HUES48 (cell line): ENCODE measurements at regions not wholly inside any gene's neighbourhood (a gene's known extent, or its start where the extent isn't known, plus 50 kb on each side); places are given as distances from the start of the nearest gene placed in this dataset.

Experiments
- H3K27ac ChIP-seq: one replicate; pipeline ENCODE4 v1.7.0; 2013; ENCODE audit warnings: low read depth, low read length, inconsistent platforms
- H3K27me3 ChIP-seq: 2 replicates; pipeline ENCODE4 v1.6.1; 2013; ENCODE audit warnings: mild to moderate bottlenecking, low read length; ENCODE audit not compliant: control insufficient read depth, insufficient read depth
- H3K36me3 ChIP-seq: 2 replicates; pipeline ENCODE4 v1.6.1; 2013; ENCODE audit warnings: low read length; ENCODE audit not compliant: control insufficient read depth, insufficient read depth
- H3K4me1 ChIP-seq: 2 replicates; pipeline ENCODE4 v1.6.1; 2013; ENCODE audit warnings: mild to moderate bottlenecking, low read length; ENCODE audit not compliant: control insufficient read depth, insufficient read depth
- H3K4me3 ChIP-seq: 2 replicates; pipeline ENCODE4 v1.5.1; 2013; ENCODE audit warnings: mild to moderate bottlenecking, low read depth, low read length
- H3K9ac ChIP-seq: 2 replicates; pipeline ENCODE4 v1.6.1; 2013; ENCODE audit warnings: mild to moderate bottlenecking, low read depth, low read length, moderate library complexity
- H3K9me3 ChIP-seq: 2 replicates; pipeline ENCODE4 v1.6.1; 2013; ENCODE audit warnings: low read length; ENCODE audit not compliant: control insufficient read depth, insufficient read depth

GRCh38 chr16:64892835-64893785 lies 228.8 kb downstream of the CDH11 start:
- Histone ChIP-seq H3K4me1 (peaks cover 7% of the 10 kb centered on the region), H3K27me3 (no peaks in the 10 kb centered on the region), H3K9ac (no peak overlapping the region), H3K36me3 (no peaks in the 10 kb centered on the region), H3K9me3 (no peaks in the 10 kb centered on the region), H3K4me3 (no peak overlapping the region), H3K27ac (no peak overlapping the region)

GRCh38 chr16:64889446-64889845 lies 232.4 kb downstream of the CDH11 start:
- H3K9me3 ChIP-seq: no peaks in the 10 kb centered on the region
- peaks cover 7% of the 10 kb centered on the region for H3K4me1 ChIP-seq
- no peaks in the 10 kb centered on the region for H3K36me3 ChIP-seq
- no peak overlapping the region for H3K27ac ChIP-seq
- no peak overlapping the region for H3K4me3 ChIP-seq
- no peaks in the 10 kb centered on the region for H3K27me3 ChIP-seq
- no peak overlapping the region for H3K9ac ChIP-seq

- peaks cover 7% of the 10 kb centered on the region for H3K4me1 ChIP-seq
- H3K9ac ChIP-seq: no peak overlapping the region
- H3K27me3 ChIP-seq: no peaks in the 10 kb centered on the region
- no peaks in the 10 kb centered on the region for H3K9me3 ChIP-seq
- H3K36me3 ChIP-seq: no peaks in the 10 kb centered on the region
- no peak overlapping the region for H3K4me3 ChIP-seq
- no peak overlapping the region for H3K27ac ChIP-seq
Observed at GRCh38 chr16:64887651-64888050, 234.2 kb downstream of the CDH11 start.

- Histone ChIP-seq H3K4me3 (no peak overlapping the region), H3K9me3 (no peaks in the 10 kb centered on the region)
Observed at GRCh38 chr16:64882078-64882784, 239.6 kb downstream of the CDH11 start.

GRCh38 chr16:64880994-64881393 lies 240.9 kb downstream of the CDH11 start:
- H3K9me3 ChIP-seq: no peaks in the 10 kb centered on the region
- H3K9ac ChIP-seq: no peak overlapping the region
- H3K36me3 ChIP-seq: no peaks in the 10 kb centered on the region
- no peak overlapping the region for H3K4me3 ChIP-seq
- no peak overlapping the region for H3K27ac ChIP-seq
- no peaks in the 10 kb centered on the region for H3K27me3 ChIP-seq
- no peaks in the 10 kb centered on the region for H3K4me1 ChIP-seq

More at GRCh38 chr16:64882078-64882784, 239.6 kb downstream of the CDH11 start:
- H3K9ac ChIP-seq: no peak overlapping the region
- H3K27ac ChIP-seq: no peak overlapping the region
- H3K27me3 ChIP-seq: no peaks in the 10 kb centered on the region
- no peaks in the 10 kb centered on the region for H3K4me1 ChIP-seq
- H3K36me3 ChIP-seq: no peaks in the 10 kb centered on the region

GRCh38 chr16:64880006-64880405 lies 241.9 kb downstream of the CDH11 start:
- H3K36me3 ChIP-seq: no peaks in the 10 kb centered on the region
- no peak overlapping the region for H3K4me3 ChIP-seq
- H3K9ac ChIP-seq: no peak overlapping the region
- no peaks in the 10 kb centered on the region for H3K9me3 ChIP-seq
- H3K27ac ChIP-seq: no peak overlapping the region
- H3K4me1 ChIP-seq: no peaks in the 10 kb centered on the region
- no peaks in the 10 kb centered on the region for H3K27me3 ChIP-seq

- H3K9me3 ChIP-seq: no peaks in the 10 kb centered on the region
- H3K36me3 ChIP-seq: no peaks in the 10 kb centered on the region
Observed at GRCh38 chr16:64878940-64879339, 242.9 kb downstream of the CDH11 start.

GRCh38 chr16:64872101-64872500 lies 249.8 kb downstream of the CDH11 start:
- H3K4me1 ChIP-seq: no peaks in the 10 kb centered on the region

More at GRCh38 chr16:64878940-64879339, 242.9 kb downstream of the CDH11 start:
- Histone ChIP-seq H3K9ac (no peak overlapping the region), H3K27ac (no peak overlapping the region), H3K27me3 (no peaks in the 10 kb centered on the region), H3K4me1 (no peaks in the 10 kb centered on the region), H3K4me3 (no peak overlapping the region)

GRCh38 chr16:64870859-64871258 lies 251.0 kb downstream of the CDH11 start:
- H3K4me1 ChIP-seq: no peaks in the 10 kb centered on the region
- no peak overlapping the region for H3K27ac ChIP-seq
- H3K9ac ChIP-seq: no peak overlapping the region
- no peaks in the 10 kb centered on the region for H3K9me3 ChIP-seq
- no peaks in the 10 kb centered on the region for H3K36me3 ChIP-seq
- no peak overlapping the region for H3K4me3 ChIP-seq
- no peaks in the 10 kb centered on the region for H3K27me3 ChIP-seq

More at GRCh38 chr16:64872101-64872500, 249.8 kb downstream of the CDH11 start:
- H3K9me3 ChIP-seq: no peaks in the 10 kb centered on the region
- H3K4me3 ChIP-seq: no peak overlapping the region
- no peak overlapping the region for H3K9ac ChIP-seq
- H3K36me3 ChIP-seq: no peaks in the 10 kb centered on the region
- no peaks in the 10 kb centered on the region for H3K27me3 ChIP-seq
- H3K27ac ChIP-seq: no peak overlapping the region

- H3K4me1 ChIP-seq: no peaks in the 10 kb centered on the region
- H3K27ac ChIP-seq: no peak overlapping the region
- no peak overlapping the region for H3K4me3 ChIP-seq
- H3K36me3 ChIP-seq: no peaks in the 10 kb centered on the region
- no peak overlapping the region for H3K9ac ChIP-seq
- H3K9me3 ChIP-seq: no peaks in the 10 kb centered on the region
- no peaks in the 10 kb centered on the region for H3K27me3 ChIP-seq
Observed at GRCh38 chr16:64869781-64870180, 252.1 kb downstream of the CDH11 start.

- no peak overlapping the region for H3K9ac ChIP-seq
- no peak overlapping the region for H3K4me3 ChIP-seq
- no peaks in the 10 kb centered on the region for H3K4me1 ChIP-seq
- H3K9me3 ChIP-seq: no peaks in the 10 kb centered on the region
- H3K36me3 ChIP-seq: no peaks in the 10 kb centered on the region
- H3K27me3 ChIP-seq: no peaks in the 10 kb centered on the region
- no peak overlapping the region for H3K27ac ChIP-seq
Observed at GRCh38 chr16:64866021-64866420, 255.8 kb downstream of the CDH11 start.
